Gastrocnemius medialis (tissue), 4 donors: ENCODE measurements at regions not wholly inside any gene's neighbourhood (a gene's known extent, or its start where the extent isn't known, plus 50 kb on each side); places are given as distances from the start of the nearest gene placed in this dataset.
"Not testable (repeated sequence)": the region's sequence is repeated elsewhere in the genome, so short reads cannot be mapped to it uniquely, and the experiment has no call there.

Source experiments
- ATAC-seq, 2 donors: fragments of 150-250 bp; one replicate each; pipeline ENCODE4 v1.9.1; 2016
- DNase-seq, 2 donors: peaks; one replicate each; pipeline ENCODE4 v3.0.0-alpha.2; 2019
- H3K27ac ChIP-seq, 4 donors: fragments of 200-600 bp; sonication (generic); 1 replicate in 1 of 4; 2 replicates in 3 of 4; pipeline ENCODE4 v1.5.1; 2016 to 2018; ENCODE audit warnings: mild to moderate bottlenecking in 2 of 4, moderate library complexity in 1 of 4
- H3K27me3 ChIP-seq, 3 donors: fragments of 200-600 bp; sonication (generic) in 2 of 3; 1 replicate in 1 of 3; 2 replicates in 2 of 3; pipeline versions ENCODE4 v1.5.1 to v1.6.0; 2016 to 2019; ENCODE audit warnings: mild to moderate bottlenecking in 1 of 3, moderate library complexity in 1 of 3
- H3K36me3 ChIP-seq, 2 donors: fragments of 200-600 bp; sonication (generic) in 1 of 2; one replicate each; pipeline ENCODE4 v1.5.1; 2017 to 2018
- H3K4me1 ChIP-seq, 2 donors: fragments of 200-600 bp; sonication (generic) in 1 of 2; one replicate each; pipeline ENCODE4 v1.5.1; 2016 to 2017; ENCODE audit warnings: mild to moderate bottlenecking in 2 of 2
- H3K4me3 ChIP-seq, 4 donors: fragments of 200-600 bp; sonication (generic) in 3 of 4; 1 replicate in 1 of 4; 2 replicates in 3 of 4; pipeline ENCODE4 v1.5.1; 2016 to 2019; ENCODE audit warnings: mild to moderate bottlenecking in 2 of 4
- H3K9me3 ChIP-seq, 3 donors: fragments of 200-600 bp; sonication (generic) in 2 of 3; 1 replicate in 1 of 3; 2 replicates in 2 of 3; pipeline ENCODE4 v1.5.1; 2016 to 2019
- in situ Hi-C, 4 donors: fragments of 200-750 bp; cut with MboI; loops; one replicate each; pipeline versions ENCODE4 v1.15.0 to v1.8.0; 2017; ENCODE audit warnings: low sequenced_read_pairs in 4 of 4
- intact Hi-C: fragments of 100-400 bp; cut with DNase I; formaldehyde crosslinking; loops from one replicate; pipeline ENCODE4 v1.15.1; 2023; ENCODE audit warnings: low total_unique reads

- H3K27ac ChIP-seq: peak overlapping the region in 3 of 4 donors; percentile 48 to 74 (median 54)
- H3K27me3 ChIP-seq, H3K36me3 ChIP-seq, in situ Hi-C loops, intact Hi-C loops, H3K4me3 ChIP-seq, H3K4me1 ChIP-seq, H3K9me3 ChIP-seq: not testable (repeated sequence)
- ATAC-seq: peak; percentile 60 to 66
- DNase-seq: peak in 1 of 2 donors; percentile 14
Measured at GRCh38 chr21:5111197-5111596, 5410.2 kb upstream of the TPTE start.

GRCh38 chr21:5113092-5113491, 5408.3 kb upstream of the TPTE start:
- in situ Hi-C loops, H3K36me3 ChIP-seq, H3K9me3 ChIP-seq, H3K27ac ChIP-seq, H3K27me3 ChIP-seq, intact Hi-C loops, H3K4me1 ChIP-seq, H3K4me3 ChIP-seq, ATAC-seq, DNase-seq: not testable (repeated sequence)

DNA sequence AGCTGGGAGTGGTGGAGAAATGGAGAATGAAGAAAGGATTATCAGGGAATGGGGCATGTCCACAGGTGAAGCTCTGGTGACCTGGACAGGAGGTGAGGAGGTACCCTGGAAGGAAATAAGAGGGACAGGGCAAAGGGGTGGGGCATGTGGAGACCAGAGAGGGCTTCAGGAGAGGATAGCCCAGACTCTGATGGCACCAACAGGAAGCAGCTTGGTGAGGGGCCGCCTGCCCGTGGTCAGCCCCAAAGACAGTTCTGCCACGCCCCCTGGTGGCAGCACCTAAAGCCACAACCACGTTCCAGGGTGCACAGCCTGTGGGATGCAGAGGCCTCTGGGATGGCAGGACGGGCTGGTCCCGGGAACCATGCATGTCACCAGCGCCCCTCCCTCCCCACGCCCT, 5406.9 kb upstream of the TPTE start:
- H3K4me3 ChIP-seq, H3K27ac ChIP-seq, intact Hi-C loops, H3K36me3 ChIP-seq, H3K27me3 ChIP-seq, H3K9me3 ChIP-seq, in situ Hi-C loops, DNase-seq, H3K4me1 ChIP-seq: not testable (repeated sequence)
- peak in 1 of 2 donors; percentile 30 for ATAC-seq

DNA sequence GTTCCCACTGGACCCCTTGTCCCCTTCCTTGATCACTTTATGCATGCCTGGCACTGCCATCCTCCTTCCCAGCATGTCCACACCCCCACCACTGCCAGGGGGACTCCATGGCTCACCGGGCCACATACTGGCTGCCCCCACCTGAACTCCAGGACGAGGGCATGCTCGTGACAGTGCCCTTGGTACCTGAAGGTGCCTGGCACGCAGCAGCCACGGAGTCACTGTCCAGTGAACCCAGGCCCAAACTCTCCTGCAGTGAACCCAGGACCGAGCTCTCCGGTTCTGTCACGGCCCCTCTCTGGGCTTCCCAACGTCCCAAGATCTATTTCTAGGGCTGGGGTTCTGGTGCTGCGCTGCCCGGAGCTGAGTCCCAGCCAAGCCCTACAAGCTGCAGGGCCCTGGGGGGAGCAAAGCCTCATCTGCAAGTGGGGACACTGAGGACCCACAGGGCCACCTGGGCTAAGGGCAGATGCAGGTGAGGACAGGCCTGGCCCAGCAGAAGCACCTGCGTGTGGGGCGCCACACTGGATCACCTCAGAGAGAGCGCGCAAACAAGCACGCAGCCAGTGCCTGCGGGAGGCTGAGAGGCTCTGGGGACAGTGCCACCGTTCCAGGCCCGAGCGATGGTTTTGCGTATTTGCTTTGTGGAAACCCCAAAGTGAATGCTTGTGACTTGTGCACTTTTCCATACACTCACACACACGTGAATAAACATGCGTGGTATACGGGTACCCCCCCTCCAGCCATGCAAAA, 5406.3 kb upstream of the TPTE start:
- H3K36me3 ChIP-seq, in situ Hi-C loops, H3K27ac ChIP-seq, H3K4me3 ChIP-seq, DNase-seq, H3K4me1 ChIP-seq, intact Hi-C loops, H3K27me3 ChIP-seq, ATAC-seq, H3K9me3 ChIP-seq: not testable (repeated sequence)

GRCh38 chr21:5115646-5116343, 5405.6 kb upstream of the TPTE start:
- H3K4me3 ChIP-seq, intact Hi-C loops, H3K27ac ChIP-seq, H3K4me1 ChIP-seq, H3K9me3 ChIP-seq, H3K36me3 ChIP-seq, in situ Hi-C loops, H3K27me3 ChIP-seq, ATAC-seq, DNase-seq: not testable (repeated sequence)

DNA sequence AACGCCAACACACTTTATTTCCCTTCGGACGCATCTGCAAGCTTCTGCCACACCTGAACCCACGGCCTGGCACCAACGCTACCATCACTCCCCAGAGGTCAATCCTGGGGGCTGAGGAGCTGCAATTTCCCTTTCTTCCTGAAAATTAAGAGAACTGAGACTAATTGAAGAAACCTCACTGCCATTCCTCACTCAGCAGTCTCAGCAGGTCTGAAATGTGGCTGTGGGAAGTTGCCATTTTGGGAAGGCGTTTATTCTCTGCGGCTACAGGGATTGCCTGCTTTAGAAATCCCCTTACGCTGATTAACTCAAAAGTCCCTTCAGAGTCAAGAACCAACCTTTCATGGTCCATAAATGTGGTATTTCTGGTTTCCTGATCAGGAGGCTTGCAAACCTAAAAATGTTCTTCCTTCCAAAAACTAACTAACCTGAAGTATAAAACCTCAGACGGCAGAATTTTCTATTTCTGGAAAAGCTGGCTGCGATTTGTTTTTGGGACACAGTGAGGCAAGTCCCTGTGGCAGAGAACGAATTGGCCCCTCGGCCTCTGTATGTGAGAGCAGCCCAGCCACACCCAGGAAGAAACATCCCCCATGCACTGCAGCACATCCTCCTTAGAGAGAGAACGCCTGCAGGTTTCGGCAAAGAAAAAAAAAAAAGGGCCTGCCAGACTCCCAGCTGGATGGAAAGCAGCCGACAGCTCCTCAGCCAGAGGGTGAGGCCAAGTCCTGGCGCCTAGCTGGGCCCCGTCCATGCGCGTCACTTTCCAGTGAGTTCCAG, 5404.8 kb upstream of the TPTE start:
- H3K4me3 ChIP-seq, DNase-seq, H3K27me3 ChIP-seq, H3K9me3 ChIP-seq, in situ Hi-C loops, H3K27ac ChIP-seq, H3K4me1 ChIP-seq, H3K36me3 ChIP-seq, intact Hi-C loops: not testable (repeated sequence)
- peak in 1 of 2 donors; percentile 19 for ATAC-seq

DNA sequence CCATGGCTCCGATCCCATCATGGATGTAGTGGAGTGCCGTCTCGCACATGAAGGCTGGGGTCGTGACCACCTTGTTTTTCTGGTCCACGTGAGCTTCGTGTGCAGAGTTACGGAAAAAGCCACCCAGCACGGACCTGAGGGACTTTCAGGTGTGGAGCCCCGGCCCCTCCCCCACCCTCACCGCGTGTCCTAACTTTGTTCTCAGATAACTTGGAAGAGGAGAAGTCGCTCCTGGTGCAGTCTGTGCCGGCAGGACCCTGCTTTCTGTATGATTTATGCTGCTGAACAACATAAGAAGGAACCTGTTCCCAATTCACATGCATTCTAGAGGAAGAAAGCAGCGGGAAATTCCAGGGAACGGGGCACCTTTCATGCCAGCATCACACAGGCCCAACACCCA, 5404.2 kb upstream of the TPTE start:
- DNase-seq, H3K4me1 ChIP-seq, H3K27ac ChIP-seq, in situ Hi-C loops, H3K36me3 ChIP-seq, intact Hi-C loops, H3K9me3 ChIP-seq, H3K4me3 ChIP-seq, H3K27me3 ChIP-seq: not testable (repeated sequence)
- peak; percentile 50 to 51 for ATAC-seq

- H3K27me3 ChIP-seq, H3K36me3 ChIP-seq, H3K9me3 ChIP-seq, DNase-seq, intact Hi-C loops, H3K4me3 ChIP-seq, H3K4me1 ChIP-seq, in situ Hi-C loops, ATAC-seq, H3K27ac ChIP-seq: not testable (repeated sequence)
Measured at GRCh38 chr21:5117666-5118295, 5403.6 kb upstream of the TPTE start.

- in situ Hi-C loops: not testable (repeated sequence)
Measured at GRCh38 chr21:5118296-5118679, 5403.1 kb upstream of the TPTE start.

GRCh38 chr21:5119179-5119578, 5402.2 kb upstream of the TPTE start:
- H3K4me3 ChIP-seq, H3K9me3 ChIP-seq, H3K27ac ChIP-seq, H3K4me1 ChIP-seq, ATAC-seq, intact Hi-C loops, H3K27me3 ChIP-seq, in situ Hi-C loops, H3K36me3 ChIP-seq, DNase-seq: not testable (repeated sequence)

More at GRCh38 chr21:5118296-5118679, 5403.1 kb upstream of the TPTE start:
- H3K27ac ChIP-seq, DNase-seq, H3K27me3 ChIP-seq, H3K9me3 ChIP-seq, intact Hi-C loops, H3K4me3 ChIP-seq, H3K36me3 ChIP-seq, H3K4me1 ChIP-seq, ATAC-seq: not testable (repeated sequence)

DNA sequence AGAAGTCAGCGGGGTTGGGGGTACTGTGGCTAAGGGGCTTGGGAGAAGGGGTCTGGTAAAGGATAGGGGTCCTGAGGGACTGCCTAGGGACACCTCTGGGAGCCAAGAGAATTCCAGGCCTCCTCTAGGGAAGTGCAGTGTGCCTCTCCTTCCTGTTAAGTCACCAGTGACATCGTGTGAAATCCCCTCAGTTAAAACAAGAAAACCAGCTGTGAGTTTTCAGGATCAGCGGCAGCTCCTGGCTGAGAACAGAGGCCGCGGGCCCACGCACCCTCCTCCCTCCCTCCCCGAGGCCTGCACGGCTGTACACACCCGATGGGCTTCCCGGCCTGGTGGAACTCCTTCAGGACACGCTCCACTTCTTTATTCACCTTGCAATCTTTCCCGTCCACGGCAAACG, 5400.0 kb upstream of the TPTE start:
- H3K36me3 ChIP-seq, H3K4me3 ChIP-seq, in situ Hi-C loops, H3K27me3 ChIP-seq, H3K4me1 ChIP-seq, intact Hi-C loops, H3K9me3 ChIP-seq: not testable (repeated sequence)
- peak overlapping the region; percentile 50 to 58 (median 52) for H3K27ac ChIP-seq
- DNase-seq (peak in 1 of 2 donors; percentile 11), ATAC-seq (peak; percentile 15 to 40)
